OCI-LY7 (cell line): ENCODE measurements at regions not wholly inside any gene's neighbourhood (a gene's known extent, or its start where the extent isn't known, plus 50 kb on each side); places are given as distances from the start of the nearest gene placed in this dataset.

ENCODE experiments used
- EZH2phosphoT487 ChIP-seq: fragments of 200-600 bp; sonication (generic); IDR thresholded peaks from 2 replicates; pipeline ENCODE4 v1.6.1; 2018; ENCODE audit warnings: low read depth, borderline replicate concordance, mild to moderate bottlenecking, mixed run types, antibody characterized with exemption, low read length, moderate library complexity, mixed read lengths
- TF ChIP-seq, protein P1 (sequence below): fragments of 200-600 bp; sonication (generic); conservative IDR thresholded peaks from 2 replicates; pipeline ENCODE4 v1.5.1; 2014; ENCODE audit warnings: mild to moderate bottlenecking, antibody characterized with exemption, low read length, moderate library complexity, mixed read lengths

DNA sequence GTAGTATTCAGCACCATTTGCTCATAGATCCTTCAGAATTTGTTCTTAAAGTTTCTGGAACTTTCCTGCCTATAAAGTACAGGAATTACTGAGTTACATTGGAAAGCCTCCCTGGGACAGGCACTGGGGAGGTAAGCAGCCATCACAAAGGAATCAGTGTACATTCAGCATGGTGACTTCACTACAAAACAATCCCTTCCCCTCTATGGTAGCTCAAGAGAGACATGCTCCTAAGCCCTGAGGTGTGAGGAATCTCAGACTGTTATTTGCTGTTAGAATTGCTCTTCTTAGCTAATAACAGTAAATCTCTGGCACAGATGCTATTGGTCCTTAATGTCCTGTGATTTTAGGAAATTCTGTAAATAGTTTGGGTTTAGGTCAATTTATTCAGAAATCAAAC, 1898.0 kb upstream of the PCDH7 start:
- TF ChIP-seq, protein P1, sequence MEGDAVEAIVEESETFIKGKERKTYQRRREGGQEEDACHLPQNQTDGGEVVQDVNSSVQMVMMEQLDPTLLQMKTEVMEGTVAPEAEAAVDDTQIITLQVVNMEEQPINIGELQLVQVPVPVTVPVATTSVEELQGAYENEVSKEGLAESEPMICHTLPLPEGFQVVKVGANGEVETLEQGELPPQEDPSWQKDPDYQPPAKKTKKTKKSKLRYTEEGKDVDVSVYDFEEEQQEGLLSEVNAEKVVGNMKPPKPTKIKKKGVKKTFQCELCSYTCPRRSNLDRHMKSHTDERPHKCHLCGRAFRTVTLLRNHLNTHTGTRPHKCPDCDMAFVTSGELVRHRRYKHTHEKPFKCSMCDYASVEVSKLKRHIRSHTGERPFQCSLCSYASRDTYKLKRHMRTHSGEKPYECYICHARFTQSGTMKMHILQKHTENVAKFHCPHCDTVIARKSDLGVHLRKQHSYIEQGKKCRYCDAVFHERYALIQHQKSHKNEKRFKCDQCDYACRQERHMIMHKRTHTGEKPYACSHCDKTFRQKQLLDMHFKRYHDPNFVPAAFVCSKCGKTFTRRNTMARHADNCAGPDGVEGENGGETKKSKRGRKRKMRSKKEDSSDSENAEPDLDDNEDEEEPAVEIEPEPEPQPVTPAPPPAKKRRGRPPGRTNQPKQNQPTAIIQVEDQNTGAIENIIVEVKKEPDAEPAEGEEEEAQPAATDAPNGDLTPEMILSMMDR = no peak
- TF ChIP-seq EZH2phosphoT487 = no peak
